Stimulated activated CD8-positive, alpha-beta memory T cell treated with anti-CD3 and anti-CD28 coated beads, Interleukin-15, amount 100 ng/mL, for 48 hours (primary cell): ENCODE measurements at regions not wholly inside any gene's neighbourhood (a gene's known extent, or its start where the extent isn't known, plus 50 kb on each side); places are given as distances from the start of the nearest gene placed in this dataset.

Experiments used
- DNase-seq, 2 donors: peaks; one replicate each; pipeline ENCODE4 v3.0.0-alpha.2; 2020; ENCODE audit warnings: low read depth in 2 of 2

GRCh38 chr5:158162026-158162425 lies 303.1 kb upstream of the CLINT1 start:
- no peak for DNase-seq

DNA sequence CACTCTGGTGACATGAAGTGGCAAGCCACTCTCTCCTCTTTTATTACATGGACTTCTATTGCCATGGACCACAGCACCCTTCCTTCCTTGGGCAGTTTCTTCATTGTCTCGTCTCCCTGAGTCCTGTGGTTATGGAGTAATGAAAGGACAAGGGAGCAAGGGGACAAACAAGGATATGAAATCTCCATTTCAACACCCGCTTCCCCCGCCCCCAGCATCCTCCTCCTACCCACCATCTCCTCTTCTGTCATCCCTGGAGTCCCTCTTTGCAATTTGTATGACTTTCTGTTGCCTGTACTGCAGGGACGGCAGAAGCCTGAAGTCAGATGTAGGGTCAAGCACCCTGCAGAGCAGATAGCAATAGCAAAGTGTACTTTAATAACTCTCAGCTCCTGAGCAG lies 300.7 kb upstream of the CLINT1 start:
- no peak for DNase-seq

DNA sequence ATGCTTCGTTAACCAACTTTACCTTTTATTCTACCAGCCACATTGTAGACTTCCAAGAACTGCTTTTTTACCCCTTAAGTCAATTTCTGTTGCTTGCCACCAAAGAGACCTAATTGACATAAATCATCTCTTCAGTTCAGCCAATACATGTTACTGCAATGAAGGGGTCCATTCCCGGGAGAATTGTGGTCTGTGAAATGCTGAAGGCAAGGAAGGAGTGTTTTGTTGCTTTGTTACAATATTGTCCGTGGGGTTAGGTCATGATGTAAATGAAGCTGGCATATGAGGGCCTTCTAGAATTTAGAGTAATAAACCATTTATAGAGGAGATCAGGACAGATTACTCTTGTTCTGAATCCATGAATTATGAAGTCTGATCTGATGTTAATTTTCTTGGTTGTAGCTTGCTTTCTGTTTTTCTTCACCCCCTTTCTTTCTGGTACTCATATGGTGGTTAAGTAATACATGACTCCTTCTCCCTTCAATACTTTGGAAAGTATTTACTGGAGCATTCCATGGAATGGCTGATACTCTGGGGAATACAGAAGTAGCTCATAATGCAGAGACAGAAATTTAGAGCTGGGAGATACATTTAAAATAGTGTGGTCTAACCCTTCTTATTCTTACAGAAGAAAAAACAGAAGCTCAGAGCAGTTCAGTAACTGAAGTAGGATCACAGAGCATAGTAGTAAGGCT lies 297.0 kb upstream of the CLINT1 start:
- DNase-seq, result no peak

DNA sequence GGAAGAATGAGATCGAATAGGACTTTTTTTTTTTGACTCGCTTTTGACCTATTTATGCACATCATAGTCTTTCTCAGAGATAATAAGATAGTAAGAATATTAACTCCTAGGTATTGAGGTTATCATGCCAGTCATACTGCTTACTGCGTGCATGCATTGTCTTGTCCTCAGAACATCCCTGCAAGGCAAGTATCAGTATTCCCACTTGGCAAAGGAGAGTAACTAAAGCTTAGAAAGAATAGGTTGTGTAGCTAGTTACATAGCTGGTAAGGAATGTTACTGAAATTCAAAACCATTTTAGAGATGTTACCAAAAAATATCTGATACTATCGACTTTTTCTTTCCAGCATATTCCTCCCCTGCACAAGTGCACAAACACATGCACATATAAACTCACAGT lies 296.1 kb upstream of the CLINT1 start:
- DNase-seq, result no peak

GRCh38 chr5:158154226-158155005 lies 295.5 kb upstream of the CLINT1 start:
- DNase-seq, result no peak

- no peak for DNase-seq
Observed at GRCh38 chr5:158153508-158153907, 294.6 kb upstream of the CLINT1 start.

- DNase-seq, result no peak
Observed at GRCh38 chr5:158152136-158152535, 293.2 kb upstream of the CLINT1 start.

DNA sequence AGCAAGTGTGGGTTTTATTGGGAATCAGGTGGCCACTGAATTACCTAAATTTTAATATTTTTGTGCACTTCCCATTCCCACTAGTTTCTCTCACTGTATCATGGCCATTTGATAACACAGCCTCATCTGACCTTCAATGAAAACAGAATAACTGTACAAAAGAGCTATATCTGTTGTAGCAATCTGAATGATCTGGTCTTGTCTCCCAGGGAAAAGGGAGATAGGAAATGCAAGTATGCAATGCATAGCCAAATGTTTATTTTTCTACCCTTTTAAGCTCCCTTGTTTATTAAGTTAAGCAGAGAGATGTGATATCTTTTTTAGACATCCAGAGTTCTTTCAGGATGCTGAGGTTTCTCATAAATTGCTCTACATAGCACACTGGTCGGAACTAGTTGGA lies 288.3 kb upstream of the CLINT1 start:
- no peak for DNase-seq

DNA sequence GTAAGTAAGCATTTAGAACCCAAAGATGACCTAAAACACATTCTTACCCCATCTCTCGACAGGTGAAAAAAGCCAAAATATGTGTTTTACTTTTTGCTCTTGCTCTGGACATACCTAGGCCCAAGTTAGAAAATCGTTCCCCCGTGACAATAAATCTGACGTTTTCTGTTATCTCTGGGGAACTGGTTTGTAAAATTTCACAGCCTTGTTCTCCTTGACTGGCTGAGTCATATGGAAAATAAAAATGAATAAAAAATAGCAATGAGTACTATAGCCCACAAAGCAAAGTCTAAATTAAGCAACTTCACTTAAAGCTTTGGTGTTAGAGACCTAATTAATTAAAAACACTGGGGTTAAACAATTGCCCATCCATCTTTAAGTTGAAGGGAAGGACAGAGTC lies 286.9 kb upstream of the CLINT1 start:
- no peak for DNase-seq

DNA sequence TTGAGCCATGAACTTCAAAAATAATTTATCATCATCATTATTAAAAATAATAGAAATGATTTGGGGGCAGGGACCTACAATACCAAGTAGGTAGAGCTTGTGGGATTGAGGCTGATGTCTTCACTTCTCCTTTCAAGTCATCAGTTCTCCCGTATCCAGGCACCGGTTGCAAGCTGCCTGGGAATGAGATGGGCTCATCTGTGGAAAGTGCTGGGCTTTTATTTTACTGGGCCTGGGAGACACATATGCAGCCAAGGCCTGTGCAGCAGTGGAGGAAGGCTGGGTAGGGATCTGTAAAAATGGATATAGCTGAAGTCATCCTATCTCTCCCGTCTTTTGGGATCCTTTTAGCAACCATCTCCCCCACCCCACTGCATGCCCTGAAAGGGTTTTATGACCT lies 284.1 kb upstream of the CLINT1 start:
- DNase-seq, result no peak

GRCh38 chr5:158142156-158142555 lies 283.2 kb upstream of the CLINT1 start:
- DNase-seq, result no peak

DNA sequence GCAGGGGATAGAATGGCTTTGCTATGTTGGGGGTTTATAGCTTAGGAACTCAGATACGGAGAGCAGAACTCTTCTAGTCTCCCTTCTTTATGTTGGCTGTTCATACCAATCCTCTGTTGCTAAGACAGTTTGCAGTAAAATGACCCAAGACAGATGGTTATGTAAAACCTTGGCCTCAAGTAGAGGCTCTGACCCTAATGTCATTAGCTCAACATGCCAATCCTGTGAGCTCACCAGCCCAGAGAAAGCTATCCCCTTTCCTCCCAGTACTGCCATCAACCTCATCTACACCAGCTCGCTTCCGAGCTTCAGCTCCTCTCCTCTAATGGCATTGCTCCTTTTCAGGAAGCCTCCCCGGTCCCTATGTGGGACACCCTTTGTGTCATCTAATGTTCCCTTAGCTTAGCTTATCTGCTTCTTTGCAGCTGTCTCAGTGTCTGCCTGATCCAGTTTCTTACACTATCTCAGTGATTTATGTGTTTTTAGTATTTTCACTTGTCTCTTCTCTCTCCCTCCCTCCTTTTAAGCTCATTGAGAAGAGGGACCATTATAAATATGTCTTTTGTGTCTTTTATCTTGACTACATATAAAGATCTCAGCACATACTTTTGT lies 281.3 kb upstream of the CLINT1 start:
- DNase-seq, result no peak

- no peak for DNase-seq
Observed at GRCh38 chr5:158139161-158139560, 280.2 kb upstream of the CLINT1 start.

DNA sequence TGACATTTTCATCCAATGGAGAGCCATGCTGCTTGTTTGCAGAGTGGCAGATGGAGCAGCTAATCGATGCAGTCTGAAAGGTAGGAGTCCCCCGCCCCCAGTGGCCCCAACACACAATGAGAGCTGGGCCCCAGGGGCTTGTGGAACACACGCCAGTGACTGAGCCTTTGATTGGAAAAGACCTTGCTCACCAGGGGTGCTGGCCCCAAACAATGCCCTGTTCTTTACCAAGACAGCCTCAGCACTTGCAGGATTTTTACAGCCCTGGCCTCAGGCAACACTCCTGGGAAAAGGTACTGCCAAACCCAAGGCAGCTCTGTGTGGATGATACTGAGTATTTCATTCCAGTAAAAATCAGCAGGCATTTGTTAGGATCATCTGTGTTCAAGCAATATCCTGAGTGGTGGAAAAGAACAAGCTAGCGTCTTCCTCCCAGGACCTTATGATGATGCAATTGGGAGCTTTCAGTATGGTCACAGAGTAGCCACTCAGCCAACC lies 276.8 kb upstream of the CLINT1 start:
- no peak for DNase-seq

- no peak for DNase-seq
Observed at GRCh38 chr5:158133369-158133768, 274.4 kb upstream of the CLINT1 start.

DNA sequence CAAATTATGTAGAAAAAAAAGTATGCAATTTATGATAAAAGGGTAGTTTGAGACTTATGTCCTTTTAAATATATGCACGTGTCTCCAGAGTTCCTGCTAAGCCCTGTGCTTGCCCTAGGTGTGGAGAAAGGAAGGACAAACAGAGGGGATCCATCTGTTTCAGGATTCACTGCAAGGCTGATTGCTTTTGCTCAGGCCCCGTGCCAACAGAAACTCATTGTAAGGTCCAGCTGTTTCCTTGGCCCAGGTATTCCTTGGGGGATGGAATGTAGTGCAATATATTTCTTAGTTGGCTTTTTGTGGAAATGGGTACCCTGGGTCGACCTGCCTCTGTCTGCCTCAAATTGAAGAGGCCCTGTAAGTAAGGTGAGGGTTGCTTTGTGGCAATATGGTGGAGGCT lies 268.6 kb upstream of the CLINT1 start:
- no peak for DNase-seq

DNA sequence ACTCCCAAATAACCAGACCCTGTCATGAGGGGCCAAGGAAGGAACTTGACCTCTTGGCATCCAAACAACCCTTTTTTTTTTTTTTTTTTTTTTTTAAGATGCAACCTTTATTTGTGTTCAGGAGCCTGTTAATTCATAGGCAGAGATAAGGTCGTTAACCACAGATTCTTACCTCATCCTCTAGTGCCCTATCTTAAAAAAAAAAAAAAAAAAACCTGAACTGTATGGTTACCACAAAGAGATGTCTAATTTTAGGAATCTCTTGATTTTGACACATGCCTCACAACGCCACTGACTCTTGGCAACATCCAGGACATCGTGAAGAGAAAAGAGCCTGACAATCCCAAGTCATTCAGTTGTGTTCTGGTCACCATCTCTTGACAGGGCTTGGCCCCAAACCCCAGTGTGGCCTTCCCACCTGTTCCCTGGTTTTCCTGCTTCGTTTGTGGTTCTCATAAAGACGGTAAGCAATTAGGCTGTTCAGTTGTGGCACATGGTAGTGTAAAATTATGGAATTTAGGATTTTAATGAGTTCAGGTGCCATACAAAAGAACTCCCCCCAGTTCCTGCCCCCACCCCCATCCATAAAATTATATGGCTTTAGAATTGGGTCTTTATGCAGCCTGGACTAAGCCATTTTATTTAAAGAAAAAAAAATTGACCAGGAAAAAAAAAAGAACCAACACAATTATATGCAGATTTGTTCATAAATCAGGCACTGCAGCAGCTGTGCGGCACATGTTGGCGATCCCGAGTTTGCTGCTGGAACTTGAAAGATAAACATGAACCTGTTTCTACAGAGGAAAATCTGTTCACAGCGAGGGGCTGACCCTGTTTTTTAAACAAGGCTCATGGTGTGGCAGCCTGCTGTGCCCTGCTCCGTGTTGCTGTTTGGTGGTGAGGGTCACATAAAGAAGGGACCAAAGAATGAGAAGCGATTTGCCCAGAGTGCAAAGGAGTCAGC lies 267.8 kb upstream of the CLINT1 start:
- DNase-seq, result no peak

- DNase-seq, result no peak
Observed at GRCh38 chr5:158124606-158125316, 265.8 kb upstream of the CLINT1 start.

DNA sequence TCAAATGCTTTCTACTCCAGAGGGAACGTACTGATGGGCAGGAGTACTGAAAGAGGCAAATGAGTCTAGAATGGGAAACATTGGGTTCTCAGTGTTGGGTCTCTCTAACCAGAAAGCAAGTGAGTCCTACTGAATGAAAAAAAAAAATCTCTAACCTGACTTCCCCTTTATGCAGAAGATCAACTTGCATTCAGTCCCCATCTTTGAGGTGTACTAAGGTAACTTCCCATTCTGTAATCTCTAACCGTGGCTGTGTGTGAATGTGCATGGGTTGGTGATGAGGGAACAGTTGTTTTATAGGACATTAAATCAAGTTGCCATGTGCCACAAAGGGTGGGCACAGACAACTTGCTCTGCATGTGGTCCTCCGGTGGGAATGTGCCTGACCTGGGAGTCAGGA lies 264.6 kb upstream of the CLINT1 start:
- no peak for DNase-seq

- DNase-seq, result no peak
Observed at GRCh38 chr5:158121678-158122077, 262.7 kb upstream of the CLINT1 start.

- no peak for DNase-seq
Observed at GRCh38 chr5:158120760-158121159, 261.8 kb upstream of the CLINT1 start.
